Ishikawa (cell line): ENCODE measurements at regions not wholly inside any gene's neighbourhood (a gene's known extent, or its start where the extent isn't known, plus 50 kb on each side); places are given as distances from the start of the nearest gene placed in this dataset.

ENCODE experiments used
- CEBPB ChIP-seq: IDR thresholded peaks from 2 replicates; pipeline ENCODE4 v1.6.1; 2012
- CREB1 ChIP-seq: IDR thresholded peaks from 2 replicates; pipeline ENCODE4 v1.6.1; 2012; ENCODE audit warnings: low read depth
- EGR1 ChIP-seq: IDR thresholded peaks from 2 replicates; pipeline ENCODE4 v1.6.1; 2012
- EP300 ChIP-seq: IDR thresholded peaks from 2 replicates; pipeline ENCODE4 v1.6.1; 2012; ENCODE audit warnings: borderline replicate concordance
- FOXM1 ChIP-seq: IDR thresholded peaks from 2 replicates; pipeline ENCODE4 v1.6.1; 2012; ENCODE audit warnings: low read depth, borderline replicate concordance
- MAX ChIP-seq: IDR thresholded peaks from 2 replicates; pipeline ENCODE4 v1.6.1; 2012
- NFIC ChIP-seq: IDR thresholded peaks from 2 replicates; pipeline ENCODE4 v1.6.1; 2012
- RAD21 ChIP-seq: IDR thresholded peaks from 2 replicates; pipeline ENCODE4 v1.6.1; 2012; ENCODE audit warnings: low read depth
- REST ChIP-seq: IDR thresholded peaks from 2 replicates; pipeline ENCODE4 v1.6.1; 2012; ENCODE audit warnings: low read depth, mild to moderate bottlenecking
- TAF1 ChIP-seq: IDR thresholded peaks from 2 replicates; pipeline ENCODE4 v1.6.1; 2012; ENCODE audit warnings: low read depth, mild to moderate bottlenecking
- TCF12 ChIP-seq: IDR thresholded peaks from 2 replicates; pipeline ENCODE4 v1.6.1; 2012; ENCODE audit warnings: low read depth
- TEAD4 ChIP-seq: IDR thresholded peaks from 2 replicates; pipeline ENCODE4 v1.6.1; 2012
- USF1 ChIP-seq: IDR thresholded peaks from 2 replicates; pipeline ENCODE4 v1.6.1; 2012
- YY1 ChIP-seq: IDR thresholded peaks from 2 replicates; pipeline ENCODE4 v1.6.1; 2012; ENCODE audit warnings: low read depth
- ZBTB7A ChIP-seq: IDR thresholded peaks from 2 replicates; pipeline ENCODE4 v1.6.1; 2012; ENCODE audit warnings: low read depth

GRCh38 chr12:60689137-60689536 is 1093.3 kb downstream of the SLC16A7 start:
- TF ChIP-seq EGR1 (no peak), RAD21 (peak; percentile 33; the same call in 1 of the 2 replicates)

- TF ChIP-seq NFIC (no peak), TCF12 (no peak), USF1 (no peak), MAX (no peak), FOXM1 (no peak), REST (no peak), ZBTB7A (no peak), CREB1 (no peak), RAD21 (no peak), CEBPB (no peak)
Measured at GRCh38 chr12:60693019-60693626, 1097.3 kb downstream of the SLC16A7 start.

GRCh38 chr12:60704171-60704914 is 1108.5 kb downstream of the SLC16A7 start:
- TF ChIP-seq USF1, result no peak
- no peak for TF ChIP-seq MAX
- TF ChIP-seq CREB1, result no peak
- TF ChIP-seq EGR1, result no peak
- TF ChIP-seq YY1, result no peak
- TF ChIP-seq TEAD4, result no peak
- no peak for TF ChIP-seq NFIC
- TF ChIP-seq EP300, result no peak
- no peak for TF ChIP-seq FOXM1
- TF ChIP-seq TCF12, result no peak
- no peak for TF ChIP-seq TAF1
- no peak for TF ChIP-seq RAD21
- TF ChIP-seq ZBTB7A, result no peak

GRCh38 chr12:60710246-60710645 is 1114.4 kb downstream of the SLC16A7 start:
- TF ChIP-seq TEAD4 (no peak), TAF1 (no peak), MAX (no peak)

- TF ChIP-seq FOXM1, result no peak
- no peak for TF ChIP-seq EP300
- no peak for TF ChIP-seq REST
- TF ChIP-seq TEAD4, result no peak
- no peak for TF ChIP-seq EGR1
- no peak for TF ChIP-seq RAD21
- no peak for TF ChIP-seq CEBPB
Measured at GRCh38 chr12:60714141-60714900, 1118.5 kb downstream of the SLC16A7 start.

- no peak for TF ChIP-seq NFIC
- TF ChIP-seq CREB1, result no peak
- no peak for TF ChIP-seq FOXM1
- TF ChIP-seq MAX, result no peak
- TF ChIP-seq CEBPB, result no peak
- TF ChIP-seq REST, result no peak
- no peak for TF ChIP-seq TCF12
- TF ChIP-seq EP300, result no peak
- TF ChIP-seq TEAD4, result no peak
- TF ChIP-seq TAF1, result no peak
- TF ChIP-seq EGR1, result no peak
Measured at GRCh38 chr12:60724475-60724874, 1128.6 kb downstream of the SLC16A7 start.
